Breast epithelium (tissue), 3 donors: ENCODE measurements at regions not wholly inside any gene's neighbourhood (a gene's known extent, or its start where the extent isn't known, plus 50 kb on each side); places are given as distances from the start of the nearest gene placed in this dataset.

Source experiments
- POLR2A ChIP-seq: fragments of 450-650 bp; IDR thresholded peaks from one replicate; pipeline ENCODE4 v1.6.1; 2016; ENCODE audit warnings: antibody characterized with exemption, mild to moderate bottlenecking, moderate library complexity
- POLR2AphosphoS5 ChIP-seq, 3 donors: sonication (generic); formaldehyde crosslinking; IDR thresholded peaks; one replicate each; pipeline ENCODE4 v1.6.1; 2017; ENCODE audit warnings: antibody characterized with exemption in 3 of 3
- TF ChIP-seq, protein P1 (sequence below), 3 donors: fragments of 450-650 bp; IDR thresholded peaks; one replicate each; pipeline ENCODE4 v1.5.1; 2016 to 2017; ENCODE audit warnings: antibody characterized with exemption in 3 of 3, mild to moderate bottlenecking in 3 of 3, moderate library complexity in 3 of 3

DNA sequence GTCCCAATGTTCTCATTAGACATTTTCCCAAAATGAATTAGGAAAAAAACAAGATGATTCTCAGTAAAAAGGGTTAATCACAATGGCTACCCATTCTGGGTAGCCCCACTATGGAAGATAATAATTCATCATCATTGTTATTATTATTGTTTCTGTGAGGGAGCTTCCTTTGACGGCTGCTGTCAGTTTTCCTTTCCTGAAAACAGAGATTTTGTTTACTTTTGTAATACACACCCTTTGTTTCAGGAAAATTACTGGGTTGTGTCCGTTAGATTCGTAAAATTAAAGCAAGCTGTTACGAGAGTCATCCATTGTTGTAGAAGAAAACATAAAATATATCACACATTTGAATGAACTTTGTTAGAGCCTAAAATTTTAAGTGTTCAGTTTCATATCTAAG is 192.9 kb upstream of the ANKRD50 start:
- TF ChIP-seq, protein P1, sequence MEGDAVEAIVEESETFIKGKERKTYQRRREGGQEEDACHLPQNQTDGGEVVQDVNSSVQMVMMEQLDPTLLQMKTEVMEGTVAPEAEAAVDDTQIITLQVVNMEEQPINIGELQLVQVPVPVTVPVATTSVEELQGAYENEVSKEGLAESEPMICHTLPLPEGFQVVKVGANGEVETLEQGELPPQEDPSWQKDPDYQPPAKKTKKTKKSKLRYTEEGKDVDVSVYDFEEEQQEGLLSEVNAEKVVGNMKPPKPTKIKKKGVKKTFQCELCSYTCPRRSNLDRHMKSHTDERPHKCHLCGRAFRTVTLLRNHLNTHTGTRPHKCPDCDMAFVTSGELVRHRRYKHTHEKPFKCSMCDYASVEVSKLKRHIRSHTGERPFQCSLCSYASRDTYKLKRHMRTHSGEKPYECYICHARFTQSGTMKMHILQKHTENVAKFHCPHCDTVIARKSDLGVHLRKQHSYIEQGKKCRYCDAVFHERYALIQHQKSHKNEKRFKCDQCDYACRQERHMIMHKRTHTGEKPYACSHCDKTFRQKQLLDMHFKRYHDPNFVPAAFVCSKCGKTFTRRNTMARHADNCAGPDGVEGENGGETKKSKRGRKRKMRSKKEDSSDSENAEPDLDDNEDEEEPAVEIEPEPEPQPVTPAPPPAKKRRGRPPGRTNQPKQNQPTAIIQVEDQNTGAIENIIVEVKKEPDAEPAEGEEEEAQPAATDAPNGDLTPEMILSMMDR (IDR thresholded peaks at IDR 0.05) = no peak
- TF ChIP-seq POLR2A = no peak
- TF ChIP-seq POLR2AphosphoS5 (IDR thresholded peaks at IDR 0.05) = no peak
